ENCODE measurements at regions not wholly inside any gene's neighbourhood (a gene's known extent, or its start where the extent isn't known, plus 50 kb on each side); places are given as distances from the start of the nearest gene placed in this dataset.

DNA sequence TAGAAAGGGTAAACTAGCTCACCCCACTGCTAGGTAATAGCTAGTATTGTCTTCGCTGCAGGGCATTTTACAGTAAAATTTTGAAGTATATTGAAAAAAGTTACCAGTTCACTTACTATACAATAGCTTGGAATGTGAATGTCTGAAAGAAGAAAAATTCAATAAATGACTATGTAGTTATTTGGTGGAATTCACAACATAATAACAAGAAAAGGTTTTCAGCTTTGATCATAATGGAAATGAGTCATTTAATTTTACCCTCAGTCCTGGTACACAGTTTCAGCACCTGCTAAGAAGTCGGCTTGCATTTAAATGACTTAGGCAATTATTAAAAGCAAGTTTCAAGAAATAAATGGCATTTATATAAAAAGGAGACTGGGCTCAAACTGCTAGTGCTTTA is 90.4 kb downstream of the NUP35 start:
- Histone ChIP-seq H3K36me3 (ENCODE audit: control insufficient read depth in 3 of 3, insufficient read depth in 2 of 3, low read depth in 1 of 3, low read length in 3 of 3) (no peaks in the 10 kb centered on the region), H3K27me3 (ENCODE audit: control insufficient read depth in 3 of 3, insufficient read depth in 3 of 3, low read length in 3 of 3) (no peaks in the 10 kb centered on the region), H3K4me1 (ENCODE audit: control insufficient read depth in 3 of 3, insufficient read depth in 2 of 3, low read depth in 1 of 3, low read length in 2 of 3) (no peaks in the 10 kb centered on the region), H3K4me3 (ENCODE audit: low read depth in 1 of 3, low read length in 3 of 3) (no peak overlapping the region), H3K27ac (ENCODE audit: low read depth in 1 of 3, low read length in 2 of 3) (no peak overlapping the region), H3K9me3 (ENCODE audit: control insufficient read depth in 2 of 2, insufficient read depth in 1 of 2, low read depth in 1 of 2, low read length in 1 of 2) (no peaks in the 10 kb centered on the region)
- DNase-seq (no peak), FAIRE-seq (no peak)
- 79 to 91% (median 85%) methylated on average over 2 of the region's 2 CpGs for WGBS, 3 donors

GRCh38 chr2:183215917-183216316 is 91.7 kb downstream of the NUP35 start:
- FAIRE-seq = no peak
- DNase-seq = no peak

DNA sequence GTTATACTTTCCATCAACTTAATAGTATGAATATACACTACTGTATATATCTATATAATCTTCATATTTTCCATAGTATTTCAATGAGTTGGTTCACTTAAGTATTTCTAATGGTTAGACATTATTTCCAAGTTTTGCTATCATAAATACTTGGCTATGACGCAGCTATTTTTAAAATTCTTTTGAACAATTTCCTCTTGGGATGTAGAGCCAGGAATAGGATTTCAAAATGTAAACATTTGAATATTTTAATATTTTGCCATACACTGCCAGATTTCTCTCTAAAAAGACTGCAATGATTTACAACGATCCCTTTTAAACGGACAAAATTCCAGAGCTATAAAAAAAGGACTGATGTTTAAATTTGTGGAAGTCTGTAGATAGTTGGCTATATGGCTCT is 95.6 kb downstream of the NUP35 start:
- FAIRE-seq = no peak
- Histone ChIP-seq H3K27me3 (ENCODE audit: control insufficient read depth in 3 of 3, insufficient read depth in 3 of 3, low read length in 3 of 3) (no peaks in the 10 kb centered on the region), H3K36me3 (ENCODE audit: control insufficient read depth in 3 of 3, insufficient read depth in 2 of 3, low read depth in 1 of 3, low read length in 3 of 3) (no peaks in the 10 kb centered on the region), H3K9me3 (ENCODE audit: control insufficient read depth in 2 of 2, insufficient read depth in 1 of 2, low read depth in 1 of 2, low read length in 1 of 2) (no peaks in the 10 kb centered on the region), H3K4me1 (ENCODE audit: control insufficient read depth in 3 of 3, insufficient read depth in 2 of 3, low read depth in 1 of 3, low read length in 2 of 3) (no peaks in the 10 kb centered on the region), H3K27ac (ENCODE audit: low read depth in 1 of 3, low read length in 2 of 3) (no peak overlapping the region), H3K4me3 (ENCODE audit: low read depth in 1 of 3, low read length in 3 of 3) (no peak overlapping the region)
- 56 to 86% (median 56%) methylated on average over 3 of the region's 3 CpGs for WGBS, 3 donors
- no peak for DNase-seq

More at GRCh38 chr2:183215917-183216316, 91.7 kb downstream of the NUP35 start:
- Histone ChIP-seq H3K4me1 (ENCODE audit: control insufficient read depth in 3 of 3, insufficient read depth in 2 of 3, low read depth in 1 of 3, low read length in 2 of 3) (no peaks in the 10 kb centered on the region), H3K27ac (ENCODE audit: low read depth in 1 of 3, low read length in 2 of 3) (no peak overlapping the region), H3K4me3 (ENCODE audit: low read depth in 1 of 3, low read length in 3 of 3) (no peak overlapping the region), H3K9me3 (ENCODE audit: control insufficient read depth in 2 of 2, insufficient read depth in 1 of 2, low read depth in 1 of 2, low read length in 1 of 2) (no peaks in the 10 kb centered on the region), H3K36me3 (ENCODE audit: control insufficient read depth in 3 of 3, insufficient read depth in 2 of 3, low read depth in 1 of 3, low read length in 3 of 3) (no peaks in the 10 kb centered on the region), H3K27me3 (ENCODE audit: control insufficient read depth in 3 of 3, insufficient read depth in 3 of 3, low read length in 3 of 3) (no peaks in the 10 kb centered on the region)
- WGBS, 3 donors = 4 to 50% (median 44%) methylated on average over 1 of the region's 1 CpG

- no peaks in the 10 kb centered on the region for H3K27me3 ChIP-seq (ENCODE audit: control insufficient read depth in 3 of 3, insufficient read depth in 3 of 3, low read length in 3 of 3)
- no peaks in the 10 kb centered on the region for H3K36me3 ChIP-seq (ENCODE audit: control insufficient read depth in 3 of 3, insufficient read depth in 2 of 3, low read depth in 1 of 3, low read length in 3 of 3)
- no peaks in the 10 kb centered on the region for H3K4me1 ChIP-seq (ENCODE audit: control insufficient read depth in 3 of 3, insufficient read depth in 2 of 3, low read depth in 1 of 3, low read length in 2 of 3)
- no peak for FAIRE-seq
- no peak overlapping the region for H3K4me3 ChIP-seq (ENCODE audit: low read depth in 1 of 3, low read length in 3 of 3)
- DNase-seq = no peak
- no peaks in the 10 kb centered on the region for H3K9me3 ChIP-seq (ENCODE audit: control insufficient read depth in 2 of 2, insufficient read depth in 1 of 2, low read depth in 1 of 2, low read length in 1 of 2)
- no peak overlapping the region for H3K27ac ChIP-seq (ENCODE audit: low read depth in 1 of 3, low read length in 2 of 3)
- 74 to 84% (median 80%) methylated on average over 5 of the region's 5 CpGs for WGBS, 3 donors
These were observed 98.5 kb downstream of the NUP35 start for GRCh38 chr2:183222751-183223150.

DNA sequence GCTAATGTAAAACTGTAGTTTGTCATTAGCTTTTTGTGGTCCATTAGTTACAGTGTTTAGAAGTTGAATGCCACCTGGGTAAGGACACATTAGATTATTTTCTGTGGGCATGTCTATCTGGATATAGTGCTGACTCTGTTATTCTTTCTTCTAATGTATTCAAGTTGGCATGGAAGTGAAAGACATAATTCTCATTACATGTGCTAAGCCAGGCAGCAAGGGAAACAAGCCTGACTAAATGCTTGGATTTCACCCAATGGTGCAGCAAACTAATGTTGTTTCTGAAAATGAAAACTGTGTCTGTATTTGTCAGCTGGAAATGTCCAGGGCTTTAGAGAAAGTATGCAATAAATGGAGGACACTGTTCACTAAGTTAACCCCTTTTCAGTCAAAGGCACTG is 100.7 kb downstream of the NUP35 start:
- no peaks in the 10 kb centered on the region for H3K27me3 ChIP-seq (ENCODE audit: control insufficient read depth in 3 of 3, insufficient read depth in 3 of 3, low read length in 3 of 3)
- no peak for FAIRE-seq
- no peaks in the 10 kb centered on the region for H3K36me3 ChIP-seq (ENCODE audit: control insufficient read depth in 3 of 3, insufficient read depth in 2 of 3, low read depth in 1 of 3, low read length in 3 of 3)
- no peak overlapping the region for H3K27ac ChIP-seq (ENCODE audit: low read depth in 1 of 3, low read length in 2 of 3)
- no peaks in the 10 kb centered on the region for H3K9me3 ChIP-seq (ENCODE audit: control insufficient read depth in 2 of 2, insufficient read depth in 1 of 2, low read depth in 1 of 2, low read length in 1 of 2)
- no peaks in the 10 kb centered on the region for H3K4me1 ChIP-seq (ENCODE audit: control insufficient read depth in 3 of 3, insufficient read depth in 2 of 3, low read depth in 1 of 3, low read length in 2 of 3)
- no peak overlapping the region for H3K4me3 ChIP-seq (ENCODE audit: low read depth in 1 of 3, low read length in 3 of 3)
- no peak for DNase-seq

DNA sequence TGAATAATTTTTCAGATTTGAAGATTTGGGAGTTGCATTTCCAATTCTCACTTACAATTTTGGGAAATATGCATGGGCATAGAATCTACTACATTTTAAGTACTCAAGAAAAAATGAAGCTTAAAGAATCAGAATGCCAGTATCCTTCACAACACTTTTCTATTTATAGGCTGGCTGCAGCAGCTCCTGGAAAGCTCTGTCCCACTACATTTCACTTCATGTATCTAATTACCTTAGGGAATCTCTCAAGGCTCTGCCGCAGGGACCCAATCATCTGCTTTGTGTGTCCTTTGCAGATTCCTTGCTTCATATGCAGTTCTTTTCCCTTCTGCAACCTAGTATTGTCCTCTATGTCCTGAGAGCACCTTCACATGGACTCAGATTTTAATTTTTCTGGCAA is 102.9 kb downstream of the NUP35 start:
- WGBS, 3 donors = 90 to 100% (median 93%) methylated on average over 1 of the region's 1 CpG
- no peak for DNase-seq
- Histone ChIP-seq H3K27ac (ENCODE audit: low read depth in 1 of 3, low read length in 2 of 3) (no peak overlapping the region), H3K36me3 (ENCODE audit: control insufficient read depth in 3 of 3, insufficient read depth in 2 of 3, low read depth in 1 of 3, low read length in 3 of 3) (no peaks in the 10 kb centered on the region), H3K9me3 (ENCODE audit: control insufficient read depth in 2 of 2, insufficient read depth in 1 of 2, low read depth in 1 of 2, low read length in 1 of 2) (no peaks in the 10 kb centered on the region), H3K4me3 (ENCODE audit: low read depth in 1 of 3, low read length in 3 of 3) (no peak overlapping the region), H3K27me3 (ENCODE audit: control insufficient read depth in 3 of 3, insufficient read depth in 3 of 3, low read length in 3 of 3) (no peaks in the 10 kb centered on the region), H3K4me1 (ENCODE audit: control insufficient read depth in 3 of 3, insufficient read depth in 2 of 3, low read depth in 1 of 3, low read length in 2 of 3) (no peaks in the 10 kb centered on the region)
- no peak for FAIRE-seq

DNA sequence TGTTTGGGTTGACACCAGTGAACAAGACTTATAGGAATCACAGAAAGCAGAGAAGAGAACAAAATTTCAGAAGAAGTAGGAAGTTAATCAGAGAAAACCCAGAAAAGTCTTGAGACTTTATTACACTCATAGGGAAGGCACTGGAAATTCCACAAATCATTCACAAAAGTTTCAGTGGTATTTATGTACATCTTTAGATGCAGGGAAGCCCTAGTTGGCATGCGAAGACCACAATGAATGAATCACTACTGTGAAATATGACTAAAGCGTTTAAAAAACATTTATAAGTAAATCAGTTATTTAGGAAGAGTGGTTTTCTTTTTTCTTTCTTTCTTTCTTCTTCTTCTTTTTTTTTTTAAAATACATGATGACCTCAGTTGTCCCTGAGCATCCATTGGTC is 105.1 kb downstream of the NUP35 start:
- FAIRE-seq = no peak
- 77 to 90% (median 79%) methylated on average over 2 of the region's 2 CpGs for WGBS, 3 donors

DNA sequence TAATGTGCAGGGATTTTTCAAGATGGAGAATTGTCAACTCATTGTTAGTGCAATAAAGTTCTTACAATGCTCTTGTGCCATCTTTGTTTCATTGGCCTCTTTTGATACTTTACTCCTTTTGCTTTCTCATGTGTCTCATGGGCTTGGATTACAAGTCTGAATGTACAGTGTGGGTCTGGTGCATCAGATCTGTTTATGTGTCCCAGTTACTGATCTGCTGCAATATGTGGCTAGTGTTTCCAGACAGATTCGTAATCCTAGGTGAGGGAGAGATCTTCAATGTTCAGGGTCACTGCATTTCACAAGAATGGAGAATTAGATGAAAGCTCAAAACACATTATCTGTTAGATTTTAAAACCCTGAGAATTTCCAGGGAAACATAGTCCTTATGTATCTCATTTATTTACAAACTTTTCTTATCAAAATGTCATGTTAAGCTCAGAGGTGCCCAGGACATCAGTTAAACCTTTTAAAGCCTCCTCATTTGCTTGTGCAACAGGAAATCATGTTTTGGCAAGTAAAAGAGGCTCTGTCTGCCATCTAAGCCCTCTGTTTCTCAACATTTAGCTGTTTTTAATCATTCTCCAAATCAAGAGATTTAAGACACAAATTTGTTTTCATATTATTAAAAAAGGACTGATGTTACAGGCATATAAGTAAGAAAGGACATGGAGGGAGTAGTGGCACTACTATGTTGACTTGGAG is 108.1 kb downstream of the NUP35 start:
- Histone ChIP-seq H3K27ac (ENCODE audit: low read depth in 1 of 3, low read length in 2 of 3) (no peak overlapping the region), H3K36me3 (ENCODE audit: control insufficient read depth in 3 of 3, insufficient read depth in 2 of 3, low read depth in 1 of 3, low read length in 3 of 3) (no peaks in the 10 kb centered on the region), H3K27me3 (ENCODE audit: control insufficient read depth in 3 of 3, insufficient read depth in 3 of 3, low read length in 3 of 3) (no peaks in the 10 kb centered on the region), H3K9me3 (ENCODE audit: control insufficient read depth in 2 of 2, insufficient read depth in 1 of 2, low read depth in 1 of 2, low read length in 1 of 2) (no peaks in the 10 kb centered on the region), H3K4me1 (ENCODE audit: control insufficient read depth in 3 of 3, insufficient read depth in 2 of 3, low read depth in 1 of 3, low read length in 2 of 3) (no peaks in the 10 kb centered on the region), H3K4me3 (ENCODE audit: low read depth in 1 of 3, low read length in 3 of 3) (no peak overlapping the region)
- 93 to 98% (median 95%) methylated on average over 1 of the region's 1 CpG for WGBS, 3 donors
- FAIRE-seq (no peak), DNase-seq (no peak)

More for the DNA sequence above, 105.1 kb downstream of the NUP35 start:
- Histone ChIP-seq H3K27ac (ENCODE audit: low read depth in 1 of 3, low read length in 2 of 3) (no peak overlapping the region), H3K4me1 (ENCODE audit: control insufficient read depth in 3 of 3, insufficient read depth in 2 of 3, low read depth in 1 of 3, low read length in 2 of 3) (no peaks in the 10 kb centered on the region), H3K36me3 (ENCODE audit: control insufficient read depth in 3 of 3, insufficient read depth in 2 of 3, low read depth in 1 of 3, low read length in 3 of 3) (no peaks in the 10 kb centered on the region), H3K27me3 (ENCODE audit: control insufficient read depth in 3 of 3, insufficient read depth in 3 of 3, low read length in 3 of 3) (no peaks in the 10 kb centered on the region), H3K9me3 (ENCODE audit: control insufficient read depth in 2 of 2, insufficient read depth in 1 of 2, low read depth in 1 of 2, low read length in 1 of 2) (no peaks in the 10 kb centered on the region), H3K4me3 (ENCODE audit: low read depth in 1 of 3, low read length in 3 of 3) (no peak overlapping the region)
- DNase-seq = no peak

DNA sequence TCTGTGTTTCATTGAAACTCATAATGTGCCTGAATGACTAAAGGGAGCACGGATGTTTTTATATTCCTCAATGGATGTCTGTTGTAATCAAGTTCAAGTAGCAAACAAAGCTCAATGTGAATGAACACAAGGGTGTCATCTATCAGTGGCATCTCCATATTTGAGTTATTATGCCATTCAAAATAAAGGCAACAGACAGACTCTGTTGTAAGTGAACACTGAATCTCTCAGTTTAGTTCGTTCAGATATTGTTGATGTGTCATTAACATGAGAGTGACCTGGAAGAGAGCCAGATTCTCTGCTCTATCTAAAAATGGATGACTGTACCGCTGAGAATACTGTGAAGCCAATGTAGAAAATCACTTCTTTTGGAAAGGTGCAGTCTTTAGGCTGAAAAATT is 118.7 kb downstream of the NUP35 start:
- Histone ChIP-seq H3K9me3 (ENCODE audit: control insufficient read depth in 2 of 2, insufficient read depth in 1 of 2, low read depth in 1 of 2, low read length in 1 of 2) (no peaks in the 10 kb centered on the region), H3K4me3 (ENCODE audit: low read depth in 1 of 3, low read length in 3 of 3) (no peak overlapping the region), H3K27ac (ENCODE audit: low read depth in 1 of 3, low read length in 2 of 3) (no peak overlapping the region), H3K4me1 (ENCODE audit: control insufficient read depth in 3 of 3, insufficient read depth in 2 of 3, low read depth in 1 of 3, low read length in 2 of 3) (no peaks in the 10 kb centered on the region), H3K36me3 (ENCODE audit: control insufficient read depth in 3 of 3, insufficient read depth in 2 of 3, low read depth in 1 of 3, low read length in 3 of 3) (no peaks in the 10 kb centered on the region), H3K27me3 (ENCODE audit: control insufficient read depth in 3 of 3, insufficient read depth in 3 of 3, low read length in 3 of 3) (no peaks in the 10 kb centered on the region)
- no peak for FAIRE-seq
- DNase-seq = no peak
- WGBS, 3 donors = 46 to 62% (median 59%) methylated on average over 3 of the region's 3 CpGs
